DOHH2 (cell line): ENCODE measurements at regions not wholly inside any gene's neighbourhood (a gene's known extent, or its start where the extent isn't known, plus 50 kb on each side); places are given as distances from the start of the nearest gene placed in this dataset.

Experiments
- EZH2phosphoT487 ChIP-seq: fragments of 200-600 bp; sonication (generic); IDR thresholded peaks from 2 replicates; pipeline ENCODE4 v1.6.1; 2017; ENCODE audit warnings: borderline replicate concordance, mild to moderate bottlenecking, antibody characterized with exemption, low read length, moderate library complexity, mixed read lengths
- TF ChIP-seq, protein P1 (sequence below): fragments of 200-600 bp; sonication (generic); IDR thresholded peaks from one replicate; pipeline ENCODE4 v1.5.1; 2014; ENCODE audit warnings: antibody characterized with exemption, mild to moderate bottlenecking, low read depth, low read length; ENCODE audit not compliant: poor library complexity, severe bottlenecking

DNA sequence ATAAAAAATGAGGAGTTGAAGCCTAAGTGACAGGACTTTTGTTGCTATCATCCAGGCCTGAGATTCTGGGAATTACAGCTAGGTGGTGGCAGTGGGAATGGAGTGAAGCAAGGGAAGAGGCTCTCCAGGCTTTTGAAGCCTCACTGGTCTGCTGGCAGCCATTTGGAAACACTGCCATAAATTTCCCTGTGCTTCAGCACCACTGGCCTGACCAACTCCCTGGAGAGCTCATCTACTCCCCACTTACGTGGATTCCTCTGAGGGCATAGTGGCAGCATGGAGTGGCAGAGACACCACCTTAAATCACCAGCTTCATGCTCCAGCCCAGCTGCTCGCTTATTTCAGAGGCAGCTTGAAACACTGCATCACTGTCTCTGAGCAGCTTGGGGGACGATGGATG, 518.2 kb downstream of the TLR4 start:
- TF ChIP-seq, protein P1, sequence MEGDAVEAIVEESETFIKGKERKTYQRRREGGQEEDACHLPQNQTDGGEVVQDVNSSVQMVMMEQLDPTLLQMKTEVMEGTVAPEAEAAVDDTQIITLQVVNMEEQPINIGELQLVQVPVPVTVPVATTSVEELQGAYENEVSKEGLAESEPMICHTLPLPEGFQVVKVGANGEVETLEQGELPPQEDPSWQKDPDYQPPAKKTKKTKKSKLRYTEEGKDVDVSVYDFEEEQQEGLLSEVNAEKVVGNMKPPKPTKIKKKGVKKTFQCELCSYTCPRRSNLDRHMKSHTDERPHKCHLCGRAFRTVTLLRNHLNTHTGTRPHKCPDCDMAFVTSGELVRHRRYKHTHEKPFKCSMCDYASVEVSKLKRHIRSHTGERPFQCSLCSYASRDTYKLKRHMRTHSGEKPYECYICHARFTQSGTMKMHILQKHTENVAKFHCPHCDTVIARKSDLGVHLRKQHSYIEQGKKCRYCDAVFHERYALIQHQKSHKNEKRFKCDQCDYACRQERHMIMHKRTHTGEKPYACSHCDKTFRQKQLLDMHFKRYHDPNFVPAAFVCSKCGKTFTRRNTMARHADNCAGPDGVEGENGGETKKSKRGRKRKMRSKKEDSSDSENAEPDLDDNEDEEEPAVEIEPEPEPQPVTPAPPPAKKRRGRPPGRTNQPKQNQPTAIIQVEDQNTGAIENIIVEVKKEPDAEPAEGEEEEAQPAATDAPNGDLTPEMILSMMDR, result no peak
- TF ChIP-seq EZH2phosphoT487, result no peak
